ENCODE measurements at regions not wholly inside any gene's neighbourhood (a gene's known extent, or its start where the extent isn't known, plus 50 kb on each side); places are given as distances from the start of the nearest gene placed in this dataset.

- TF ChIP-seq CTCF (IDR thresholded peaks at IDR 0.05) (no peak), EP300 (IDR thresholded peaks at IDR 0.05) (no peak), POLR2AphosphoS5 (IDR thresholded peaks at IDR 0.05) (no peak)
These were observed 101.4 kb downstream of the TMEM167A start for GRCh38 chr5:82975812-82976211.

All from upper lobe of left lung (tissue), 4 donors.